DMS53 treated with DMSO at 0.1 percent for 48 hours (cell line): ENCODE measurements at regions not wholly inside any gene's neighbourhood (a gene's known extent, or its start where the extent isn't known, plus 50 kb on each side); places are given as distances from the start of the nearest gene placed in this dataset.
"Not testable (repeated sequence)": the region's sequence is repeated elsewhere in the genome, so short reads cannot be mapped to it uniquely, and the experiment has no call there.

Experiments
- DNase-seq: peaks from one replicate; lab custom pipeline; 2025; ENCODE audit not compliant: unreplicated experiment; lab: John Stamatoyannopoulos, UW

DNA sequence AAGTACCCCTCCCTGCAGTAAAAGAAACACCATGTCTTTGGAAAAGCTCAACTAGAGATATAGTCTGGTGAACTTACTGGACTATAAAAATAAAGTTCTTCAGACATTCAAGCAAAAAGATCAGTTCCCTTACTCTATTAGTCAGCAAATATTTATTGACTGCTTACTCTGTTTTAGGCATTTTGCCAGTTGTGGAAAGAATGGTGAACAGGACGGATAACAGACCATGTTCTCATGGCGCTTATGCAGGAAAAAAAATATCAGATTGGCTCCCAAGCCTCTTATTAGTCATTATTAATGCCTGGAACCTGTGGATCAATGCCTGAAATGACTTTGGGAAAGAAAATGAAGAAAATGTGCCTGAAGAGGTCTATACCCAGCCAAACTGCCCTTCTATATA lies 282.2 kb upstream of the EPHA7 start:
- no peak for DNase-seq

- DNase-seq: no peak
Observed at GRCh38 chr6:93685494-93685893, 266.1 kb upstream of the EPHA7 start.

- peak; percentile 3 for DNase-seq
Observed at GRCh38 chr6:93684339-93684738, 265.0 kb upstream of the EPHA7 start.

GRCh38 chr6:93679836-93680235 lies 260.5 kb upstream of the EPHA7 start:
- DNase-seq: no peak

DNA sequence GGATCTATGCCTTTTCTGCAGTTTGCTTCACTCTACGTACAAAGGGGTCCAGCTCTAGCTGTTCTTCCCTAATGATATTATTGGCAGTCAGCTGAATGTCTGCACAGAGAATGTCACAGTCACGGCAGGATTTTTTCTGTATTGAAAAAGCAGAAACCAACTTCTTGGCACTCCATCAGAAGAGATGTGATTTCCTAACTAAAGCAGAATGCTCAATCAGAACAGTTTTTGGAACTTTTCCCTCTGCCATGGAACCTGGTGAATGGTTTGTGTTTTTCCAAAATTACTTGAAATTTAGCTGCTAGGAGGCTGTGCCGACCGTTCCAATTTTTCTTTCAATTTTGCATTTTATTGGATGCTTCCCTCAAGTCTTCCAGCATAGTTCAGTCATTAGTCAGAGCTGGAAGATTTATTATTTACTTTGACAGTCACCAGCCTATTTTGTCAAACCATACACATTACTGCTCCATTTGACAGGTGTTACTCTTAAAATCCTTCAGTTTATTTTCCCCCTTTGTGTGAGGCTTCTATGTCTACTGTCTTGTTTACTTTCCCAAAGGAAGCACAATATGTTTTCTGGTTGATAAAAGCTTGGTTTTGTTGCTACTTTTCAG lies 259.6 kb upstream of the EPHA7 start:
- peak; percentile 24 for DNase-seq

DNA sequence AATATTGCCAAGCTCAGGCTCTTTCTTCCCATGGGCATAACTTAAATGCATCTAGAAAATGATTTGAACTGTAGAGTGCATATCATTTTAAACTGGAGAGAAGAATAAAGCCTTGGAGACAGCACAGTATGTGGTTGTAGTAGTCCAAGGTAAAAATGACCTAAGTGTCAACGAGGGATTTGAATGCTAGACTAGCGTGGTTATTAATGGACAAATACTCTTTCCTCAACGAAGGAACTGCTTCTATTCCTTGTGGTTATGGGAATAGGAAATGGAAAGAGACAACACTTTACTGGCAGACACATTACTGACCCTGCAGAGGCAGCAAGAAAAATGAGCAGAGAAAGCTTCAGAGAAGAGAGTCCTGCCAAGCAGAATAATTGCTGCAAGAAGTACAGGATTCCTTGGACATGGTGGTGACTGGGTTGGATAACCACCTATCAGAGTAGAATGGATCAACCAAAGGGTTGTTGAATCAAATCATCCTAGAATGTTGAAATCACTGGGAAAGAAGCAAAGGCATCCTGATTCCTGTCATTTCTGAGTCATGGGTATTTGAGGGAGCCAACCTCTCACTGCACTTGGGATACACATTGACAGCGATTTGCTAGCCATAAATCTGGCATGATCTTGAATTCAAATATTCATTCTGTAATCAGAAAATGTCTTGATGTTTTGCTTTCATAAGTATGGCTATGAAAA lies 258.1 kb upstream of the EPHA7 start:
- DNase-seq: no peak

GRCh38 chr6:93676581-93676980 lies 257.2 kb upstream of the EPHA7 start:
- DNase-seq: no peak

- no peak for DNase-seq
Observed at GRCh38 chr6:93675856-93676417, 256.6 kb upstream of the EPHA7 start.

DNA sequence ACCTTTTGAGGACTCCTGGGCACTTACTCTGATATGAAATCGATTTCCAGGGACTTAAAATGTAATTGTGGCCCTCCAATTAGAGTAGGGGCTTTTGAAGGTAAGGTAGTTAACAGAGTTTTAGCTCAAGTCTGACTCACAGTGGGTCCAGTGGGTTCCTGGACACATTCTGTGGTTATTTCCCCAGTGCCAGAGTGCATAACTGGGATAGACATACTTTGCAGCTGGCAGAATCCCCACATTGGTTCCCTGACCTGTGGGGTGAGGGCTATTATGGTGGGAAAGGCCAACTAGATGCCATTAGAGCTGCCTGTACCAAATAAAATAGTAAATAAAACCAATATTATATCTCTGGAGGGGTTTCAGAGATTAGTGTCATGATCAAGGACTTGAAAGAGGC lies 243.8 kb upstream of the EPHA7 start:
- DNase-seq: no peak

GRCh38 chr6:93654548-93654947 lies 235.2 kb upstream of the EPHA7 start:
- DNase-seq: no peak

DNA sequence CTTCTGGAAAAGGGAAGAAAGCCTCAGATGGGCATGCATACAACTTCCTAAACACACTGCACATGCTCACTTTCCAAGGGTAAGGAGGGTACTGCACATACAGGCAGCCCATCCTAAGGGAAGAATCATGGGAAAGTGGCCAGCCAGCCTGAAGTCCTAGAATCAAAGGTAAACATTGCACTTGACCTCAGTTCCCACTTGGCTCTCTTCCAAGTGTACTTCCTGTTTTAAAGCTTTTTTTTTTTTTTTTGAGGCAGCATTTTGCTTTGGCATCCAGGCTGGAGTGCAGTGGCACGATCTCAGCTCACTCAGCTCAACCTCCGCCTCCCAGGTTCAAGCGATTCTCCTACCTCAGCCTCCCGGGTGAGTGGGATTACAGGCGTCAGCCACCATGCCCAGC lies 225.3 kb upstream of the EPHA7 start:
- DNase-seq: peak; percentile 78

DNA sequence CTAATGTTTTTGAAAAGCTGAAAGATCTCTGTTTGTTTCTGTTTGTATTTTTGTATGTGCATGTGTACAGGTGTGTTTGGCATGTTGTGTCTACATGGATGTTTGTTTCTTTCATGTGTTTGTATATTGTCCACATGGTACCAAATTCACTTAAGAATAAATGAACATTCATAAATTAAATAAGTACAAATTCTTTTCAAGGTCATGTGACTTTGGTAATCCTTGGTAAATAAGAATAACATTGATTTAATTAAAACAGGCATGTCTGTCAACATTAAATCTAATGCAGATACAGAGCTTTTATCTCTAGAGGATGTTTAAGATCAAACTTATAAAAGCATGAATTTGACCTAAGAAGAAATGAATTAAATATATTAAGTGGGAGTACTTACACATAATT lies 219.8 kb upstream of the EPHA7 start:
- DNase-seq: no peak

DNA sequence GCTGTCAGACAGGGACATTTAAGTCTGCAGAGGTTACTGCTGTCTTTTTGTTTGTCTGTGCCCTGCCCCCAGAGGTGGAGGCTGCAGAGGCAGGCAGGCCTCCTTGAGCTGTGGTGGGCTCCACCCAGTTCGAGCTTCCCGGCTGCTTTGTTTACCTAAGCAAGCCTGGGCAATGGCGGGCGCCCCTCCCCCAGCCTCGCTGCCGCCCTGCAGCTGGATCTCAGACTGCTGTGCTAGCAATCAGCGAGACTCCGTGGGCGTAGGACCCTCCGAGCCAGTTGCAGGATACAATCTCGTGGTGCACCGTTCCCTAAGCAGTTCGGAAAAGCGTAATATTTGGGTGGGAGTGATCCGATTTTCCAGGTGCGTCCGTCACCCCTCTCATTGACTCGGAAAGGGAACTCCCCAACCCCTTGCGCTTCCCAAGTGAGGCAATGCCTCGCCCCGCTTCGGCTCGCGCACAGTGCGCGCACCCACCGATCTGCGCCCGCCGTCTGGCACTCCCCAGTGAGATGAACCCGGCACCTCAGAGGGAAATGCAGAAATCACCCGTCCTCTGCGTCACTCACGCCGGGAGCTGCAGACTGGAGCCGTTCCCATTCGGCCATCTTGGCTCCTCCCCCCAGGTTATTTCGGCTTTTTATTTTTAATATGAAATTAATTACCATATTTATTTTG lies 217.8 kb upstream of the EPHA7 start:
- not testable (repeated sequence) for DNase-seq

- DNase-seq: no peak
Observed at GRCh38 chr6:93624408-93624807, 205.0 kb upstream of the EPHA7 start.

DNA sequence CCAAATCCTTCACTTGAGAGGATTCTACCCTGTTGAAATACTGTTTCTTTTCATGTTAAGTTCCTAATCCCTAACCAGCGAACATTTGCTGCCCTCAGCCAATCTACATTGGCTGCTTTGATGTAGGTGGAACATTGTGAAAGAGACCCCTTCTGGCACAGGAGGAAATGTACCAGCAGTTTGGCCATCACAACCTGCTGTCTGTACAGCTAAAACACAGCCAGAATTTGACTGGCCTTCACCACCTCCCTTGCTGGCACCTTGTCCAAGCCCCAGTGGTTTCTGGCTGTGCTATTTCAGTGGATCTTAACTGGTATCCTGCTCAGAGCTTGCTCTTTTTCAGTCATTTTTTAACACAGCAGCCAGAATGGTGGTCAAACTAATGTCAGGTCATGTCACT lies 202.1 kb upstream of the EPHA7 start:
- DNase-seq: no peak

- no peak for DNase-seq
Observed at GRCh38 chr6:93604951-93605350, 185.6 kb upstream of the EPHA7 start.

DNA sequence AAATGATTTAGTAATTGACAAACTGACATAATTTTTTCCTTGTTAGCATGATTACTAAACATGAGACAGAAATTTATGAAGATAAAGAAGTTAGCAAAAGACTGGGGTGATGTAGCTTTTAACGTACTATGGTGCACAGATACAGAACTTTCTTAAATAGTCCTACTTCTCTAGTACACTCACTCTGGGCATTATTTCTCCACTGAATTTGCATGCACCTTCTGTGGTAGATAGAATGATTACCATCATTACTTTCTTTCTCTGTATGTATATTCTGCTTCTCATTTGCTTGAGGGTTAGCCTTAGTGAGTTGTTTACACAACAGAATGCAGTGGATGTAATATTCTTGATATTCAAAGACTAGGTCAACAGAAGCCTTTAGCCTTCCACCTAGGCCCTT lies 173.1 kb upstream of the EPHA7 start:
- DNase-seq: no peak

DNA sequence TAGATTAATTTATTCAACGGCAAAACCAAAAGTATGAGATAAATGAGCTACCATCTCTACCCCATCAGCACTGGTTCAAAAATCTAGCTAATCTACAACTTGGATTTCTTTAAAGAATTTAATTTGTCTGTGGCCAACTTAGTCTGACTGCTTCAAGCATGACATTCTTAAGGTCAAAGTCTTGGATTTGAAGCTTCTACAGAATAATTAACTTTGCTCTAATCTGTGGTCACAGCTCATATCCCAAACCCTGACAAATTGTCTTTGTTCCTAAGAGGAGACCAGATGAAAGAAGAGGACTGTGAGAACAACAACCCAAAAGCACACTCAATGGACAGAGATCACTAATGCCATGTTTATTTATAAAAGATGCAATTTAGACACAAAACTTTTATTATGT lies 166.9 kb upstream of the EPHA7 start:
- no peak for DNase-seq

- DNase-seq: no peak
Observed at GRCh38 chr6:93584300-93584699, 164.9 kb upstream of the EPHA7 start.

DNA sequence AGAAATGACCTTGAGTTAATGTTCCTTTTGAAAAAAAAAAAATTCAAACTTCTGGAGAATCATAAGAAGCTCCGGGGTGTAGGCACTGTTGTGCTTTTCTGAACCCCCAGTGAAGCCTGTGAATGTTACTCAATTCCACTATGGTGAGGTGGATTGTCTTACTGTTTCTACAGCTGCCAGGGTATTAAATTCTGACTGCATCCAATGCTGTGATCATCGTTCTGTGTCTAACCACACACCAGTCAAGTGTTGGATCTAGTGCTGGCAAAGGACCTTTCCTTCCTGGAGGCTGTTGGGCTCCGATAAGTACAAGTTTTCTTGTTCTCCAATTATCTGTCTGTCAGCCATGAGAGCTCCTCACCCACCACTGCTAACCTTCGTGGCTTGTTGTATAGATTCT lies 162.0 kb upstream of the EPHA7 start:
- peak; percentile 65 for DNase-seq

DNA sequence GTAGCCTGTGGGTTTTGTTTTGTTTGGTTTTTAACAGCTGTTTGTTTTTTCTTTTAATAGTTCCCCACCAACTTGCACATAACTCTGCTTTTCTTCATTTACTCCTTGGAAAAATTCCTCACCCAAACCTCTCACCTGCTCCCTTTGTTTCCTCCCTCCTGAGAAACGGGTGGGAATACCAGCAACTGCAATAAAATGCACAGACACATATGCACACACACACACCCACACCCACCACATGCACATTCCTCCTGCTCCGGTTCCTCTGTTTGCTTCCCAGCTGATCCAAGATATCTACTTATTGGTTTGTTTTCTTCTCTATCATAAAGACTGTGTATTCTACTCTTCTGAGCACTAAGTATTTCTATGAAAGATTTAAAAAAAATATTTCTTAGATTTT lies 161.1 kb upstream of the EPHA7 start:
- DNase-seq: no peak
